Heart right ventricle (tissue), 16 donors: ENCODE measurements at regions not wholly inside any gene's neighbourhood (a gene's known extent, or its start where the extent isn't known, plus 50 kb on each side); places are given as distances from the start of the nearest gene placed in this dataset.

Experiments used
- ATAC-seq, 8 donors: fragments of 200-7000 bp; cut with Tn5 transposase; one replicate each; pipeline ENCODE4 v1.9.1; 2020; ENCODE audit warnings: mild to moderate bottlenecking in 8 of 8, moderate library complexity in 8 of 8, moderate number of reproducible peaks in 1 of 8
- DNase-seq, 2 donors: peaks; one replicate each; pipeline ENCODE4 v3.0.0-alpha.2; 2020
- H3K27ac ChIP-seq, 10 donors: fragments of 200-600 bp; sonication (generic) in 2 of 10; one replicate each; pipeline versions ENCODE4 v1.5.0 to v1.8.0; 2020 to 2022; ENCODE audit warnings: mild to moderate bottlenecking in 3 of 10
- H3K27me3 ChIP-seq, 7 donors: fragments of 200-600 bp; one replicate each; pipeline ENCODE4 v1.8.0; 2021 to 2022; ENCODE audit warnings: mild to moderate bottlenecking in 2 of 7
- H3K36me3 ChIP-seq, 9 donors: fragments of 200-600 bp; sonication (generic) in 1 of 9; one replicate each; pipeline versions ENCODE4 v1.5.0 to v1.8.0; 2020 to 2022; ENCODE audit warnings: mild to moderate bottlenecking in 2 of 9
- H3K4me1 ChIP-seq, 9 donors: fragments of 200-600 bp; sonication (generic) in 1 of 9; one replicate each; pipeline versions ENCODE4 v1.5.0 to v1.8.0; 2020 to 2022; ENCODE audit warnings: mild to moderate bottlenecking in 4 of 9
- H3K4me3 ChIP-seq, 10 donors: fragments of 200-600 bp; sonication (generic) in 2 of 10; one replicate each; pipeline versions ENCODE4 v1.5.0 to v1.8.0; 2020 to 2022; ENCODE audit warnings: mild to moderate bottlenecking in 7 of 10, moderate library complexity in 2 of 10
- H3K9me3 ChIP-seq, 11 donors: fragments of 200-600 bp in 10 of 11; sonication (generic) in 2 of 11; one replicate each; pipeline versions ENCODE4 v1.5.0 to v1.8.0; 2013 to 2022; ENCODE audit warnings: mild to moderate bottlenecking in 2 of 11, control low read depth in 1 of 11, moderate library complexity in 1 of 11
- WGBS, 2 donors: extraction: QIAGEN DNeasy Blood & Tissue Kit; methylation state at CpG; one replicate each; pipeline ENCODE4 v1.1.7; 2013; ENCODE audit warnings: inconsistent platforms in 1 of 2; 5-methylcytosine and 5-hydroxymethylcytosine counted together
- intact Hi-C, 10 donors: fragments of 100-400 bp; cut with DNase I; formaldehyde crosslinking; loops; one replicate each; pipeline versions ENCODE4 v1.11.1 to v1.14.2; 2022
- TF ChIP-seq, protein P1 (sequence below), 9 donors: fragments of 200-600 bp; sonication (generic) in 2 of 9; IDR thresholded peaks; one replicate each; pipeline versions ENCODE4 v1.5.0 to v1.8.0; 2021 to 2022; ENCODE audit warnings: antibody characterized with exemption in 9 of 9, mild to moderate bottlenecking in 5 of 9, moderate library complexity in 1 of 9
- donor health status: Arrhythmogenic right ventricular cardiomyopathy.
- donor health status: ischemic (EF 13 %, LVEDD 7.1; RV severe dilation, severe dysfunction).
- donor health status: healthy with polysubstance abuse.
- donor health status: DM: no; HTN: yes; CAD: no.
- donor health status: DM: no; HTN: no; CAD: no.
- donor health status: ischemic (EF 25% LVEDD 6.9; RV normal size, moderate dysfunction).
- donor health status: ischemic (EF 25% LVEDD 5.7; RV mildly dilated, moderate dysfunction).
- donor health status: healthy.
- donor health status: DM: yes; HTN: yes; CAD: no.
- donor health status: Ischemic cardiomyopathy.
- donor health status: ischemic (EF 35%, LVEDD 5.7; RV mildly dilated, moderate dysfunction).
- donor health status: nonischemic (EF 11% LVEDD 7.7; RV severe dilation, severe dysfunction).
- donor health status: DM: yes; HTN: yes; CAD: no.
- donor health status: PGD.
- donor health status: ischemic (EF 29% LVEDD 5.4; RV normal size, mild dysfunction).
- donor health status: nonischemic (EF 23%, LVEDD 6.1; RV moderate dilation, normal function).

DNA sequence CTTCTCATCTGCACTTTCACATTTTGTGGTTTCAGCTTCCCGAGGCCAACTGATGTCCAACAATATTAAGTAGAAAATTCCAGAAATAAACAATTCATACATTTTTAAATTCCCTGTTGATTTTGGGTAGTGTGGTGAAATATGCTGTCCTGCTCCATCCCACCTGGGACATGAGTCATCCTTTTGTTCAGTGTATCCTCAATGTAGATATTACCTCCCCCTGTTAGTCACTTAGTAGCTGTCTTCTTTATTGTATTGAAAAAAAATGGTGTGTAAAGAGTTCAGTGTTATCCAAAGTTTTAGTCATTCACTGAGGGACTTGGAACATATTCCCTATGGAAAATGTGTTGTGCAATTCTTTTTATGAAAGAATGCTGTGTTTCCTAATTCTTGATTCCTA, 348.1 kb downstream of the SOCS6 start:
- no peaks in the 10 kb centered on the region for H3K36me3 ChIP-seq
- no peaks in the 10 kb centered on the region for H3K27me3 ChIP-seq
- TF ChIP-seq, protein P1, sequence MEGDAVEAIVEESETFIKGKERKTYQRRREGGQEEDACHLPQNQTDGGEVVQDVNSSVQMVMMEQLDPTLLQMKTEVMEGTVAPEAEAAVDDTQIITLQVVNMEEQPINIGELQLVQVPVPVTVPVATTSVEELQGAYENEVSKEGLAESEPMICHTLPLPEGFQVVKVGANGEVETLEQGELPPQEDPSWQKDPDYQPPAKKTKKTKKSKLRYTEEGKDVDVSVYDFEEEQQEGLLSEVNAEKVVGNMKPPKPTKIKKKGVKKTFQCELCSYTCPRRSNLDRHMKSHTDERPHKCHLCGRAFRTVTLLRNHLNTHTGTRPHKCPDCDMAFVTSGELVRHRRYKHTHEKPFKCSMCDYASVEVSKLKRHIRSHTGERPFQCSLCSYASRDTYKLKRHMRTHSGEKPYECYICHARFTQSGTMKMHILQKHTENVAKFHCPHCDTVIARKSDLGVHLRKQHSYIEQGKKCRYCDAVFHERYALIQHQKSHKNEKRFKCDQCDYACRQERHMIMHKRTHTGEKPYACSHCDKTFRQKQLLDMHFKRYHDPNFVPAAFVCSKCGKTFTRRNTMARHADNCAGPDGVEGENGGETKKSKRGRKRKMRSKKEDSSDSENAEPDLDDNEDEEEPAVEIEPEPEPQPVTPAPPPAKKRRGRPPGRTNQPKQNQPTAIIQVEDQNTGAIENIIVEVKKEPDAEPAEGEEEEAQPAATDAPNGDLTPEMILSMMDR (IDR thresholded peaks at IDR 0.05), result no peak
- H3K9me3 ChIP-seq, result peaks cover 0 to 16% (median 5%) of the 10 kb centered on the region in 11 donors
- H3K4me3 ChIP-seq, result no peak overlapping the region
- intact Hi-C loops, result no loop called here
- 56 to 83% methylated on average over 1 of the region's 1 CpG for WGBS, 2 donors
- no peak overlapping the region for H3K27ac ChIP-seq
- H3K4me1 ChIP-seq, result no peaks in the 10 kb centered on the region
- no peak for DNase-seq
- no peak for ATAC-seq

DNA sequence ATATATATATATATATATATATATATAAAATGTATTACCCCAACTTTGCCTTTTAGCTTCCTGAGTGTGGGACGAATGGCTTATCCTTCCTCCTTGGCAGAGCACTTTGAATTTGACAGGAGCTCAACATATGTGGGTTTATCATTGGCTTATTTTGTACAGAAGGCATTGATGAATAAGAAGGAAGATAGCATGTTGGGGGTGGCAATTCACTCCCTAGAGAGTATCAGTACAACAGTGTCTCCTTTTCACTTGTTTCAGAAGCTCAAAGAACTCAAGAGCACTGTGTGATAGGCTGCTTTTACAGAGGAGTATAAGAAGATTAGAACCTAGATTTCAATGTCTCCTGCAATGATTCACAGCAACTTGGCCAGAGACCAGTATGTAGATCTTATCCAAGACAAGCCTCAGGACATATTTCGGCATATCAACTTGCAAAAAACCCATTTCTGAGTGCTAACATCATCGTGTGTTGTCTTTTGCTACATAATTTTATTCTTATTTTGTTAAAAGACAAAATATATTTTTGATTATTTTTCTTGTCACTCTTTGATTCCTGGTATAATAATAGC, 345.8 kb downstream of the SOCS6 start:
- intact Hi-C loops, result no loop called here
- WGBS, 2 donors, result 68 to 72% methylated on average over 3 of the region's 3 CpGs
- TF ChIP-seq, protein P1 (IDR thresholded peaks at IDR 0.05), result no peak

DNA sequence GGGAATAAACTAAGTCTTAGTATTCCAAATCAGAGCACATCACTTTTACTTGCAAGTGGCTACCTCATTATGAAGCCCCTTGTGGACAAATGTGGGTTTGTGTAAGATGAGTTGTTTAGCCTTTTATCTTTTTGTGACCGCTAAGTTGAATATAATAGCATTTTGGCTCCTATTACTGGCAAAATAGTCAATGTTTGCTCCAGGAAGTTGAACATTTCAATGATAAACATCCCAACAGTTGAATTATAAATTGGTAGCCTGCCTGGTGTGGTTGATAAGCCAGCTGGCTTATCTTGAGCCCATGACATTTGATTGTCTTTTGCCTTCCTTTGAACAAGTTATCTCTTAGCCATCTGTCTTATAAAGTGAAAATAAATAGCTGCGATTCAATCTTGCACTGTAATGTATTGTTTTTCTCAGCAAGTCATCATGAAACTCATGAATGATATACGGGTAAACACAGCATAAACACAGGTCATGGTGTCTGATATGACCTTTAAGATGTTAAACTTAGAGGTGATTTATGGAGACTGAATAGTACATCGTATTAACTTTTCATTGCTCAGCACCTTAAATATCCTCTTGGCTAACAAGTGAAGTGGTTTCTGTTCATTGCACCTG, 338.4 kb downstream of the SOCS6 start:
- WGBS, 2 donors, result 55 to 67% methylated on average over 4 of the region's 4 CpGs
- intact Hi-C loops, result no loop called here
- no peaks in the 10 kb centered on the region for H3K4me1 ChIP-seq
- no peaks in the 10 kb centered on the region for H3K27me3 ChIP-seq
- no peak overlapping the region for H3K4me3 ChIP-seq
- ATAC-seq, result no peak
- no peaks in the 10 kb centered on the region for H3K36me3 ChIP-seq
- TF ChIP-seq, protein P1 (IDR thresholded peaks at IDR 0.05), result no peak
- peaks cover 0 to 3% (median 0%) of the 10 kb centered on the region in 11 donors for H3K9me3 ChIP-seq
- DNase-seq, result no peak
- no peak overlapping the region for H3K27ac ChIP-seq

More for the DNA sequence above, 345.8 kb downstream of the SOCS6 start:
- Histone ChIP-seq H3K36me3 (no peaks in the 10 kb centered on the region), H3K4me3 (no peak overlapping the region), H3K27me3 (no peaks in the 10 kb centered on the region), H3K9me3 (peaks cover 0 to 17% (median 0%) of the 10 kb centered on the region in 11 donors), H3K4me1 (no peaks in the 10 kb centered on the region), H3K27ac (no peak overlapping the region)
- no peak for DNase-seq
- ATAC-seq, result no peak

DNA sequence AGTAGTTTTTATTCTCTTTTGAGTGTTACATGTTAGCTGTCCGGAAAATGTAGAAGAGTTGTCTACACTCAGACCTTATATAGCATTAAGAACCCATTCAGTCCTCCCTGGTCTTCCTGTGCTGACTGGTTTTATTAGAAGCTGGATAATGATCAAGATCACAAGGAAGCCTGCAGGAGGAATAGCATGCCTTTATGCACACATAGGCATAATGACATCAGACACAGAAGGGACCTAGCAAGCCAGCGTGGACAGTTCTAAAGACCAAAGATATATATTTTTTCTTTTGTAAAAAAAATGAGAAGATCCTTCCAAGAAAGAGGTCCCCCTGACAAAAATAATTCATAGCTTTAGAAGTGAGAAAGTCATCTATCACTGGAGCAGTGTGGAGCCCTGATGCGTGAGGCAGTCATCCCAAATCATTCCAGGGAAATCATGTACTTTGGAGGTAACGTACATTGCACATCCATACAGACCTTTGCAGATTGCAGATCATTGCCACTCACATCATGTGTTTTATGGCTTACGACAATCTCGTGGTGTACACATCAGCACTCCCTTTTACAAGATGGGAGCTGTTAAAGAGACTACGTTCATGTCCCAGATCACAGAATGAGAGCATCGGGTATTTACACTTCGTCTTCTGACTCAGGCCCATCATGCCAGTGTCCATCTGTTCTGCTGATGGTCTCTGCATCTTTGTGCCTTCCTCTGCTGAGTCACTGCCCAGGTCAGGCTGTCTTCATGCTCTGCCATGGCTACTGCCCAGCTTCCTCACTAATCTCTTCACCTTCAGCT, 334.0 kb downstream of the SOCS6 start:
- no peak for ATAC-seq

More for the DNA sequence above, 334.0 kb downstream of the SOCS6 start:
- Histone ChIP-seq H3K27ac (no peak overlapping the region), H3K27me3 (no peaks in the 10 kb centered on the region), H3K36me3 (no peaks in the 10 kb centered on the region), H3K4me3 (no peak overlapping the region), H3K4me1 (no peaks in the 10 kb centered on the region), H3K9me3 (no peaks in the 10 kb centered on the region)
- intact Hi-C loops, result no loop called here
- 84 to 86% methylated on average over 9 of the region's 9 CpGs for WGBS, 2 donors
- no peak for DNase-seq
- TF ChIP-seq, protein P1 (IDR thresholded peaks at IDR 0.05), result no peak
